Transverse colon (tissue), 4 donors: ENCODE measurements at regions not wholly inside any gene's neighbourhood (a gene's known extent, or its start where the extent isn't known, plus 50 kb on each side); places are given as distances from the start of the nearest gene placed in this dataset.

Experiments
- DNase-seq: peaks from one replicate; pipeline ENCODE4 v3.0.0-alpha.2; 2019
- H3K27ac ChIP-seq, 4 donors: fragments of 200-600 bp; sonication (generic); 2 replicates each; pipeline ENCODE4 v1.5.1; 2016 to 2018; ENCODE audit warnings: inconsistent platforms in 4 of 4
- H3K27me3 ChIP-seq: fragments of 200-600 bp; sonication (generic); 2 replicates; pipeline ENCODE4 v1.5.1; 2017; ENCODE audit warnings: inconsistent platforms
- H3K36me3 ChIP-seq, 4 donors: fragments of 200-600 bp; sonication (generic); 2 replicates each; pipeline ENCODE4 v1.5.1; 2017 to 2019; ENCODE audit warnings: inconsistent platforms in 4 of 4
- H3K4me1 ChIP-seq, 4 donors: fragments of 200-600 bp; sonication (generic); 2 replicates each; pipeline ENCODE4 v1.5.1; 2017 to 2020; ENCODE audit warnings: inconsistent platforms in 4 of 4
- H3K4me3 ChIP-seq, 4 donors: fragments of 200-600 bp; sonication (generic); 1 replicate in 1 of 4; 2 replicates in 3 of 4; pipeline versions ENCODE4 v1.5.1 to v1.6.1; 2017 to 2019; ENCODE audit warnings: inconsistent platforms in 4 of 4
- H3K9me3 ChIP-seq, 2 donors: fragments of 200-600 bp; sonication (generic); 2 replicates each; pipeline ENCODE4 v1.5.1; 2017 to 2019; ENCODE audit warnings: inconsistent platforms in 2 of 2
- EP300 ChIP-seq: sonication (generic); formaldehyde crosslinking; IDR thresholded peaks from one replicate; pipeline ENCODE4 v1.6.1; 2017; ENCODE audit warnings: antibody characterized with exemption, low read depth
- POLR2A ChIP-seq: fragments of 450-650 bp; IDR thresholded peaks from one replicate; pipeline ENCODE4 v1.6.1; 2016; ENCODE audit warnings: antibody characterized with exemption, mild to moderate bottlenecking, moderate library complexity
- POLR2AphosphoS5 ChIP-seq, 3 donors: sonication (generic); formaldehyde crosslinking; IDR thresholded peaks; one replicate each; pipeline ENCODE4 v1.6.1; 2016; ENCODE audit warnings: antibody characterized with exemption in 3 of 3
- WGBS, 2 donors: methylation state at CpG; one replicate each; pipeline ENCODE4 v1.1.5; 2018; ENCODE audit warnings: low coverage in 1 of 2; 5-methylcytosine and 5-hydroxymethylcytosine counted together
- in situ Hi-C, 4 donors: fragments of 200-750 bp; cut with MboI; loops; one replicate each; pipeline versions ENCODE4 v1.15.0 to v1.15.1; 2017; ENCODE audit warnings: low sequenced_read_pairs in 3 of 4, low pct_ligation_motif_present in 1 of 4, low pct_unique_long_range_greater_than_20kb in 1 of 4
- intact Hi-C: fragments of 100-400 bp; cut with DNase I; formaldehyde crosslinking; loops from one replicate; pipeline ENCODE4 v1.15.1; 2023; ENCODE audit warnings: low total_unique reads
- TF ChIP-seq, protein P1 (sequence below), 5 experiments: fragments of 200-600 bp in 3 of 5; fragments of 450-650 bp in 2 of 5; sonication (generic) in 3 of 5; IDR thresholded peaks; 1 replicate in 2 of 5; 2 replicates in 3 of 5; pipeline ENCODE4 v1.5.1; 2016 to 2017; ENCODE audit warnings: antibody characterized with exemption in 5 of 5, inconsistent platforms in 3 of 5, mild to moderate bottlenecking in 2 of 5, moderate library complexity in 1 of 5

DNA sequence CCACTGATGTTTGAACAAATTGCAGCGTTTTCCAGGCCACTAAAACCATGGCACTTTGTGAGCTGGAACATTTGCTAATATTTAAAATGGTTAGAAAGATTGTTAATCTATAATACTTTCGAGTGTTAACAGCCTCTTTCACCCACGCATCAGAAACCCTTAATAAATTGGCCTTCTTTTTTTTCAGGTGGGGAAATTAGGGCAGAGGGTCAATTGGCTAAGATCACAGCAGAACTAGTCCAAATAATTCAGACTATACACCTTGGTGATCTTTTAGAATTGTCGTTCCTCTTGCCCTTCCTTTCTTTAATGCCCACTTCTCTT, 105.8 kb downstream of the PTCSC3 start:
- H3K4me3 ChIP-seq = no peak overlapping the region
- in situ Hi-C loops = loop anchor here in 2 of 4 donors (10.0 to 25.0 kb wide), 2 partner anchors 183 to 304 kb away; no protein-coding TSS in a partner anchor
- no peak overlapping the region for H3K27ac ChIP-seq
- H3K36me3 ChIP-seq = no peaks in the 10 kb centered on the region
- H3K9me3 ChIP-seq = no peaks in the 10 kb centered on the region
- DNase-seq = no peak
- TF ChIP-seq EP300 = no peak
- TF ChIP-seq POLR2AphosphoS5 (IDR thresholded peaks at IDR 0.05) = no peak
- TF ChIP-seq, protein P1, sequence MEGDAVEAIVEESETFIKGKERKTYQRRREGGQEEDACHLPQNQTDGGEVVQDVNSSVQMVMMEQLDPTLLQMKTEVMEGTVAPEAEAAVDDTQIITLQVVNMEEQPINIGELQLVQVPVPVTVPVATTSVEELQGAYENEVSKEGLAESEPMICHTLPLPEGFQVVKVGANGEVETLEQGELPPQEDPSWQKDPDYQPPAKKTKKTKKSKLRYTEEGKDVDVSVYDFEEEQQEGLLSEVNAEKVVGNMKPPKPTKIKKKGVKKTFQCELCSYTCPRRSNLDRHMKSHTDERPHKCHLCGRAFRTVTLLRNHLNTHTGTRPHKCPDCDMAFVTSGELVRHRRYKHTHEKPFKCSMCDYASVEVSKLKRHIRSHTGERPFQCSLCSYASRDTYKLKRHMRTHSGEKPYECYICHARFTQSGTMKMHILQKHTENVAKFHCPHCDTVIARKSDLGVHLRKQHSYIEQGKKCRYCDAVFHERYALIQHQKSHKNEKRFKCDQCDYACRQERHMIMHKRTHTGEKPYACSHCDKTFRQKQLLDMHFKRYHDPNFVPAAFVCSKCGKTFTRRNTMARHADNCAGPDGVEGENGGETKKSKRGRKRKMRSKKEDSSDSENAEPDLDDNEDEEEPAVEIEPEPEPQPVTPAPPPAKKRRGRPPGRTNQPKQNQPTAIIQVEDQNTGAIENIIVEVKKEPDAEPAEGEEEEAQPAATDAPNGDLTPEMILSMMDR (IDR thresholded peaks at IDR 0.05) = no peak
- TF ChIP-seq POLR2A = no peak
- peaks cover 8% of the 10 kb centered on the region for H3K27me3 ChIP-seq
- WGBS, 2 donors = 53 to 57% methylated on average over 4 of the region's 4 CpGs
- intact Hi-C loops = no loop called here
- peaks cover 0 to 6% (median 2%) of the 10 kb centered on the region in 4 donors for H3K4me1 ChIP-seq

DNA sequence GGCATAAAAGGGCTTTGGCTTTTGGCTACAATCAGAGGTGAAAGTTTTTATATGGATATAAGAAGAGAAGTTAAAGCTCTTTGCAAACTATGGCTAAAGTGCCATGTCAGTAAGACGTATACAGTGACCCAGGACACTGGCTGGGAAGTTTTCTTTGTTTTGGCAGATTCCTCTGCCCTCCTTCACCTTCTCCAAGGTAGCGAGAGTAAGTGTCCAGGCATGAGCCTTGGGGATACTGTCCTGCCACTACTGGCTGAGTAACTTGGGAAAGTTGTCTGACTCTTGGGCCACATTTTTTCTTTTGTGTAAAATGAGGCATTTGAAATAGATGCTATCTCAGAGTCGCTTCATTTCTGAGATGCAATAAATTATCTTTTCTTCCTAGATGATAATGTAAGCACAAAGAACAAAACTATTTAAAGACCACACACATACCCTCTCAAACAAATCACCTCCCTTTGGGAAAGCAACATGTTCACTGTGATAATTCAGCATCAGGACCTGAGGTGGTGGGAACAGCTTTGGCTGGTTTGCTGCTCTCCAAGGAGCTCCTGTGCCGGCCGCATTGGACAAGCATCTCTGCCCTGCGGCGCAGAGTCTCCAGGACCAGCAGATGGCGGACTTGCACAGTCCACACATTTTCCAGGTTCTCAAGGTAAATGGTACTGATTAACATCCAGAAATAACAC, 106.3 kb downstream of the PTCSC3 start:
- Histone ChIP-seq H3K27me3 (peaks cover 8% of the 10 kb centered on the region), H3K36me3 (no peaks in the 10 kb centered on the region), H3K9me3 (no peaks in the 10 kb centered on the region), H3K4me1 (peaks cover 0 to 6% (median 2%) of the 10 kb centered on the region in 4 donors), H3K4me3 (no peak overlapping the region), H3K27ac (no peak overlapping the region)
- intact Hi-C loops (no loop called here), in situ Hi-C loops (loop anchor here in 2 of 4 donors (10.0 to 25.0 kb wide), 2 partner anchors 183 to 305 kb away; no protein-coding TSS in a partner anchor)
- 25 to 44% methylated on average over 1 to 8 of the region's 8 CpGs for WGBS, 2 donors
- DNase-seq = peak; percentile 54
- TF ChIP-seq, protein P1 (IDR thresholded peaks at IDR 0.05) = peak; percentile 35 to 56 (median 49)
- no peak for TF ChIP-seq POLR2A
- no peak for TF ChIP-seq POLR2AphosphoS5 (IDR thresholded peaks at IDR 0.05)
- no peak for TF ChIP-seq EP300

DNA sequence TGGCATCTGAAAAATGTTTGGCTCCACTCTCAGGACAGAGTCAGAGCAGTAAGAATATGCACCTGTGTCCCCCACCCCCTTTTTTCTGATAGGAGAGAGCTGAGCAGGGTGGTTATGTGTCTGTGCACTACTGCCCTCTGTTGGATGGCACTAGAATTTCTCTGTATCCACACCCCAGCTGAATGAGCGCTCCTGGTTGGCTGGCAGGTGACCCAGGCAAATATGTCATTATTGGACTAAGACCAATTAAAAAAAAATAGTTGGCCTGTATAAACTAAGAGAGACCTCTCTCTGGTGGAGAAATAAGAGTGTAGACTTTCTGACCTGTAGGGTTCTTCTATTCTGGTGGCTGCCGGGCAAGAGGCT, 107.0 kb downstream of the PTCSC3 start:
- Histone ChIP-seq H3K4me1 (peaks cover 0 to 6% (median 2%) of the 10 kb centered on the region in 4 donors), H3K27ac (no peak overlapping the region), H3K9me3 (no peaks in the 10 kb centered on the region), H3K27me3 (peaks cover 8% of the 10 kb centered on the region), H3K4me3 (no peak overlapping the region), H3K36me3 (no peaks in the 10 kb centered on the region)
- intact Hi-C loops (no loop called here), in situ Hi-C loops (loop anchor here in 1 of 4 donors (25.0 kb wide), 1 partner anchor 182 kb away; no protein-coding TSS in a partner anchor)
- 39 to 58% methylated on average over 1 to 2 of the region's 2 CpGs for WGBS, 2 donors
- DNase-seq = no peak
- TF ChIP-seq, protein P1 (IDR thresholded peaks at IDR 0.05) = peak; percentile 31 to 55 (median 48)
- TF ChIP-seq POLR2A = no peak

DNA sequence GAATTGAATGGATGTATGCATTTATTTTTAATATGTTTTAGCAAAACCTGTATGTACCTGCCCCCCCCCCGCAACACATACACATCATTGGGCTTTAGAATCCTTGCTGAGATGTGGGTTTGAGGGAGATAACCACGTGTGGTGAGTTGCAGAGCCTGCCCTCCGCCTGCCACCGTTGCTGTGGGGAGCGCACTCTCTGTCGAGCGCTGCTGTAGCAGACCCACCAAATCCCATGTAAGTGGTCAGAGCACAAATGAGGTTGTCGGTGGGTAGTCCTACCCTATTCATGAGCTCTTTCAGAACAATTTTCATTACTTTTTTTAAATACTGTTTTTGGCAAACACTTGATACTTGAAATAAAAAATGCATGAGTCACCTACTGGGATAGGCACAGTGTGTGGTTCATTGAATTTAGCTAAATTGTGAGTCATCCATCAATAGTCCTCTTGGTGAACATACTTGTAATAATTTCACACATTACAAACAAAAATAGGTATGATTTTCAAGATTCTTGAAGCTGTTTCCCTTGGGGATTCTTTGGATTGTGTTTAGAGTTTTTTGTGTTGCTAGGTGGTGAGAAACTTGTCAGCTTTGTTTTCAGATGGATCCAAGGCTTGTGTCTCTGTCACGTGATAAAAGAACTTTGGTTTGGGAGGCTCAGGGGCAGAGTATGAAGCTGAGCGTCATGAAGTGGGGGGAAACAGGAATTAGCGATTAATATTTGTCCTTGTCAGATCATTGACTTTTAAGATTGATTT, 107.6 kb downstream of the PTCSC3 start:
- peaks cover 0 to 6% (median 2%) of the 10 kb centered on the region in 4 donors for H3K4me1 ChIP-seq
- H3K27ac ChIP-seq = no peak overlapping the region
- intact Hi-C loops = no loop called here
- TF ChIP-seq, protein P1 (IDR thresholded peaks at IDR 0.05) = no peak
- H3K36me3 ChIP-seq = no peaks in the 10 kb centered on the region
- DNase-seq = no peak
- H3K9me3 ChIP-seq = no peaks in the 10 kb centered on the region
- in situ Hi-C loops = loop anchor here in 1 of 4 donors (25.0 kb wide), 1 partner anchor 182 kb away; no protein-coding TSS in a partner anchor
- H3K27me3 ChIP-seq = peaks cover 8% of the 10 kb centered on the region
- WGBS, 2 donors = 63 to 65% methylated on average over 9 to 11 of the region's 11 CpGs
- no peak overlapping the region for H3K4me3 ChIP-seq
